WTC11 (cell line): ENCODE measurements at regions not wholly inside any gene's neighbourhood (a gene's known extent, or its start where the extent isn't known, plus 50 kb on each side); places are given as distances from the start of the nearest gene placed in this dataset.

Experiments used
- ATAC-seq: fragments of 200-7000 bp; cut with Tn5 transposase; 2 replicates; pipeline ENCODE4 v1.10.0; 2021; ENCODE audit warnings: mild to moderate bottlenecking, moderate library complexity
- CTCF ChIA-PET: fragments of 300-600 bp; sonication (Branson Sonifier 250); formaldehyde crosslinking; loops from one replicate; lab custom pipeline; 2021; ENCODE audit warnings: antibody characterized with exemption; lab: Charles Lee
- POLR2A ChIA-PET: fragments of 350-600 bp; sonication (Branson Sonifier 250); formaldehyde crosslinking; loops from one replicate; lab custom pipeline; 2021; ENCODE audit warnings: antibody characterized with exemption; lab: Charles Lee
- DNase-seq: peaks from one replicate; pipeline ENCODE4 v3.0.0; 2021; ENCODE audit warnings: low spot score
- H3K27ac Mint-ChIP-seq: 2 replicates; pipeline ENCODE4 v1.8.0; 2021; ENCODE audit warnings: mixed read lengths
- H3K27me3 Mint-ChIP-seq: 2 replicates; pipeline ENCODE4 v1.8.0; 2021; ENCODE audit warnings: low read depth, mild to moderate bottlenecking, moderate library complexity, mixed read lengths
- H3K36me3 Mint-ChIP-seq: 2 replicates; pipeline ENCODE4 v1.8.0; 2021; ENCODE audit warnings: mixed read lengths
- H3K4me1 Mint-ChIP-seq: 2 replicates; pipeline ENCODE4 v1.8.0; 2022; ENCODE audit warnings: mixed read lengths
- H3K4me3 Mint-ChIP-seq: 2 replicates; pipeline ENCODE4 v1.8.0; 2021; ENCODE audit warnings: mild to moderate bottlenecking, moderate library complexity, mixed read lengths
- H3K9me3 Mint-ChIP-seq: 2 replicates; pipeline ENCODE4 v1.8.0; 2021; ENCODE audit warnings: mixed read lengths
- AR ChIP-seq: fragments of 250-450 bp; sonication (Bioruptor Pico); IDR thresholded peaks from 2 replicates; pipeline ENCODE4 v1.9.0; 2021; ENCODE audit warnings: mild to moderate bottlenecking
- ATF6 ChIP-seq: sonication (generic); formaldehyde crosslinking; IDR thresholded peaks from 2 replicates; pipeline ENCODE4 v1.8.1; 2023; ENCODE audit warnings: mild to moderate bottlenecking, missing genetic modification reagents
- CDX4 ChIP-seq: fragments of 250-450 bp; sonication (Bioruptor Pico); IDR thresholded peaks from 2 replicates; pipeline ENCODE4 v1.9.0; 2021; ENCODE audit warnings: moderate library complexity, mild to moderate bottlenecking, inconsistent platforms, borderline replicate concordance
- CTCF ChIP-seq: fragments of 200-600 bp; IDR thresholded peaks from 2 replicates; pipeline ENCODE4 v1.8.0; 2022; ENCODE audit warnings: antibody characterized with exemption
- E2F1 ChIP-seq: sonication (generic); formaldehyde crosslinking; IDR thresholded peaks from 2 replicates; pipeline ENCODE4 v1.8.0; 2022; ENCODE audit warnings: mild to moderate bottlenecking, missing genetic modification reagents
- E2F4 ChIP-seq: sonication (generic); formaldehyde crosslinking; IDR thresholded peaks from 2 replicates; pipeline ENCODE4 v1.8.1; 2022; ENCODE audit warnings: low read depth, mild to moderate bottlenecking, moderate library complexity, missing genetic modification reagents, borderline replicate concordance
- FOXJ3 ChIP-seq: sonication (generic); formaldehyde crosslinking; IDR thresholded peaks from 2 replicates; pipeline ENCODE4 v1.9.0; 2021; ENCODE audit warnings: missing genetic modification reagents, mild to moderate bottlenecking, borderline replicate concordance
- FOXK1 ChIP-seq: sonication (generic); formaldehyde crosslinking; IDR thresholded peaks from 2 replicates; pipeline ENCODE4 v1.8.0; 2022; ENCODE audit warnings: mild to moderate bottlenecking, moderate library complexity, missing genetic modification reagents
- MXD4 ChIP-seq: fragments of 250-450 bp; sonication (Bioruptor Pico); IDR thresholded peaks from 2 replicates; pipeline ENCODE4 v1.8.0; 2021; ENCODE audit warnings: mild to moderate bottlenecking, moderate library complexity, borderline replicate concordance
- NFYB ChIP-seq: sonication (generic); formaldehyde crosslinking; conservative IDR thresholded peaks from 2 replicates; pipeline ENCODE4 v1.8.0; 2022; ENCODE audit warnings: low read depth, missing genetic modification reagents
- PRRX2 ChIP-seq: fragments of 250-450 bp; sonication (Bioruptor Pico); IDR thresholded peaks from 2 replicates; pipeline ENCODE4 v1.8.0; 2021; ENCODE audit warnings: mild to moderate bottlenecking
- SOX15 ChIP-seq: fragments of 250-450 bp; sonication (Bioruptor Pico); IDR thresholded peaks from 2 replicates; pipeline ENCODE4 v1.9.0; 2021; ENCODE audit warnings: mild to moderate bottlenecking
- STAT6 ChIP-seq: sonication (generic); formaldehyde crosslinking; conservative IDR thresholded peaks from 2 replicates; pipeline ENCODE4 v1.8.1; 2023; ENCODE audit warnings: mild to moderate bottlenecking, low read depth, missing genetic modification reagents, moderate library complexity
- TEAD1 ChIP-seq: sonication (generic); formaldehyde crosslinking; IDR thresholded peaks from 2 replicates; pipeline ENCODE4 v1.8.0; 2022; ENCODE audit warnings: mild to moderate bottlenecking, missing genetic modification reagents
- ZMAT4 ChIP-seq: fragments of 250-450 bp; sonication (Bioruptor Pico); IDR thresholded peaks from 2 replicates; pipeline ENCODE4 v1.9.0; 2021; ENCODE audit warnings: mild to moderate bottlenecking
- ZNF512 ChIP-seq: sonication (generic); formaldehyde crosslinking; IDR thresholded peaks from 2 replicates; pipeline ENCODE4 v1.8.1; 2022; ENCODE audit warnings: missing genetic modification reagents, borderline replicate concordance

- TF ChIP-seq CDX4 = no peak
Measured at GRCh38 chr10:130435961-130436360, 299.8 kb downstream of the GLRX3 start (continued).

GRCh38 chr10:130438861-130439260 is 302.7 kb downstream of the GLRX3 start:
- H3K27ac Mint-ChIP-seq = no peak overlapping the region
- H3K4me3 Mint-ChIP-seq = no peak overlapping the region
- H3K27me3 Mint-ChIP-seq = peaks cover 37% of the 10 kb centered on the region
- peaks cover 92% of the 10 kb centered on the region for H3K36me3 Mint-ChIP-seq
- TF ChIP-seq SOX15 (no peak), CTCF (no peak), NFYB (no peak), MXD4 (CRISPR knock-in tag) (no peak), CDX4 (no peak), FOXJ3 (CRISPR knock-in tag) (no peak), PRRX2 (CRISPR knock-in tag) (no peak), ATF6 (no peak), ZNF512 (CRISPR knock-in tag) (no peak), AR (CRISPR knock-in tag) (no peak), FOXK1 (CRISPR knock-in tag) (no peak)
- ChIA-PET POLR2A (no interaction called here), CTCF (no interaction called here)
- no peaks in the 10 kb centered on the region for H3K4me1 Mint-ChIP-seq
- ATAC-seq (no peak), DNase-seq (no peak)
- H3K9me3 Mint-ChIP-seq = peaks cover 88% of the 10 kb centered on the region

- Mint-ChIP-seq H3K4me1 (no peaks in the 10 kb centered on the region), H3K9me3 (peaks cover 88% of the 10 kb centered on the region), H3K4me3 (no peak overlapping the region), H3K36me3 (peaks cover 94% of the 10 kb centered on the region), H3K27ac (no peak overlapping the region), H3K27me3 (peaks cover 37% of the 10 kb centered on the region)
- ChIA-PET CTCF (no interaction called here), POLR2A (no interaction called here)
- ATAC-seq = no peak
- DNase-seq = no peak
- no peak for TF ChIP-seq TEAD1 (CRISPR knock-in tag)
- TF ChIP-seq E2F1 (CRISPR knock-in tag) = no peak
- TF ChIP-seq E2F4 (CRISPR knock-in tag) = no peak
- no peak for TF ChIP-seq MXD4 (CRISPR knock-in tag)
- TF ChIP-seq ZMAT4 (CRISPR knock-in tag) = no peak
- TF ChIP-seq STAT6 (CRISPR knock-in tag) = no peak
Measured at GRCh38 chr10:130439766-130440165, 303.6 kb downstream of the GLRX3 start.
